Memory B cell (primary cell): ENCODE measurements at regions not wholly inside any gene's neighbourhood (a gene's known extent, or its start where the extent isn't known, plus 50 kb on each side); places are given as distances from the start of the nearest gene placed in this dataset.

ENCODE experiments used
- ATAC-seq: fragments of 150-1000 bp; cut with Tn5 transposase; 2 replicates; pipeline ENCODE4 v1.10.0; 2021; ENCODE audit warnings: low read depth, mild to moderate bottlenecking, moderate library complexity
- DNase-seq, 2 donors: peaks; one replicate each; pipeline ENCODE4 v3.0.0; 2022; ENCODE audit warnings: low spot score in 2 of 2
- H3K27ac Mint-ChIP-seq: one replicate; pipeline ENCODE4 v1.8.0; 2022; ENCODE audit warnings: mild to moderate bottlenecking, moderate library complexity, mixed read lengths
- H3K27me3 Mint-ChIP-seq: one replicate; pipeline ENCODE4 v1.8.0; 2022; ENCODE audit warnings: mixed read lengths
- H3K36me3 Mint-ChIP-seq: one replicate; pipeline ENCODE4 v1.8.0; 2022; ENCODE audit warnings: mild to moderate bottlenecking, mixed read lengths
- H3K4me1 Mint-ChIP-seq: one replicate; pipeline ENCODE4 v1.8.0; 2022; ENCODE audit warnings: mixed read lengths
- H3K4me3 Mint-ChIP-seq: one replicate; pipeline ENCODE4 v1.8.0; 2022; ENCODE audit warnings: mild to moderate bottlenecking, moderate library complexity, mixed read lengths
- H3K9me3 Mint-ChIP-seq: one replicate; pipeline ENCODE4 v1.8.0; 2022; ENCODE audit warnings: mixed read lengths

DNA sequence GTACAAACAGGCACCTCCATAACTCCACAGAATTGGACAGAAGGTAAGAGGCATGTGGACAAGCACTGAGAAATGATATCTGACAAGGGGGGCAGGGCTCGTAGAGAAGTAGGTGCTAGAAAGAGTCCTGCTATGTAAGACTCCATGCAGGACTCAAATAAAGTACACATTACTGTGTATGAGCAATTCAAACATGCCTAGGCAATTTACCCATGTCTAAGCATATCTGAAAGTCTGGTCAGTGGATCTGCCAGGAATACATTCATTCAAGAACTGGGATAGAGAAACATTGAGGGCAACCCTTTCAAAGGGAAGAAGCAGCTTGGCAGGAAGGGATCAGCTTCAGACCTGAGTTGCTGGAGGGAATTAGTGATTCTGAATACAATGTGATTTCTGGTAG, 174.1 kb upstream of the MCTP2 start:
- no peak for ATAC-seq
- H3K27ac Mint-ChIP-seq, result no peak overlapping the region

DNA sequence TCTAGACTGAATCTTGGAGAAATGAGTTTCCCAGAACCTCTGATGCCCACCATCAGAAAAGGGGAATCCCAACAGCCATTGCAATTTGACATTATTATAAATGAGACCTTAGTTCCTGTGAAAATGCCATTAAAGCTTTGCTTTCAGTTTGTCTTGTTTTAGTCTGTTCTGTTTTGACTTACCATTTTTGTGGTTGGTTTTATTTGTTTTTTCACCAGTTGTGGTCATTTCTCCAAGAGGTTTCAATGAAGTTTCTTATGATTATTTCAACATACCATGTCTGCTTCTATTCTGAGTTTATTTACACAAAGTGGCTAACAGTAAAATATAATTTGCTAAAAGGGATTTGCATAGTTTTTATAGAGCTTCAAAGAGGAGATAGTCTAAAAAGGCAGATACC, 175.0 kb upstream of the MCTP2 start:
- Mint-ChIP-seq H3K27me3 (peaks cover 4% of the 10 kb centered on the region), H3K4me1 (peaks cover 3% of the 10 kb centered on the region), H3K36me3 (no peaks in the 10 kb centered on the region), H3K4me3 (no peak overlapping the region), H3K9me3 (peaks cover 3% of the 10 kb centered on the region), H3K27ac (no peak overlapping the region)
- DNase-seq, result no peak
- no peak for ATAC-seq

More for the DNA sequence above, 174.1 kb upstream of the MCTP2 start:
- Mint-ChIP-seq H3K36me3 (no peaks in the 10 kb centered on the region), H3K4me1 (peaks cover 3% of the 10 kb centered on the region), H3K27me3 (peaks cover 6% of the 10 kb centered on the region), H3K4me3 (no peak overlapping the region), H3K9me3 (peaks cover 3% of the 10 kb centered on the region)
- DNase-seq, result no peak

DNA sequence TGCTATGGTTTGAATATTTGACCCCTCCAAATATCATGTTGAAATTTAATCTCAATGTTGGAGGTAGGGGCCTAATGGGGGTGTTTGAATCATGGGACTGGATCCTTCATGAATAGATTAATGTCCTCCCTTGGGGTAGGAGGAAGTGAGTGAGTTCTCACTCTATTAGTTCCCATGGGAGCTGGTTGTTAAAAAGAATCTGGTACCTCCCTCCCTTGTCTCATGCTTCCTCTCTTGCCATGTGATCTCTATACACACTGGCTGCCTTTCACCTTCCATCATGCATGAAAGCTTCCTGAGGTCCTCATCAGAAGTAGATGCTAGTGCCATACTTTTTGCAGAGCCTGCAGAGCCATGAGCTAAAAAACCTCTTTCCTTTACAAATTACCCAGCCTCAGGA, 177.7 kb upstream of the MCTP2 start:
- no peak overlapping the region for H3K4me3 Mint-ChIP-seq
- peaks cover 3% of the 10 kb centered on the region for H3K4me1 Mint-ChIP-seq
- ATAC-seq (no peak), DNase-seq (no peak)
- peaks cover 3% of the 10 kb centered on the region for H3K27me3 Mint-ChIP-seq
- H3K36me3 Mint-ChIP-seq, result no peaks in the 10 kb centered on the region
- H3K27ac Mint-ChIP-seq, result no peak overlapping the region
- peaks cover 3% of the 10 kb centered on the region for H3K9me3 Mint-ChIP-seq

DNA sequence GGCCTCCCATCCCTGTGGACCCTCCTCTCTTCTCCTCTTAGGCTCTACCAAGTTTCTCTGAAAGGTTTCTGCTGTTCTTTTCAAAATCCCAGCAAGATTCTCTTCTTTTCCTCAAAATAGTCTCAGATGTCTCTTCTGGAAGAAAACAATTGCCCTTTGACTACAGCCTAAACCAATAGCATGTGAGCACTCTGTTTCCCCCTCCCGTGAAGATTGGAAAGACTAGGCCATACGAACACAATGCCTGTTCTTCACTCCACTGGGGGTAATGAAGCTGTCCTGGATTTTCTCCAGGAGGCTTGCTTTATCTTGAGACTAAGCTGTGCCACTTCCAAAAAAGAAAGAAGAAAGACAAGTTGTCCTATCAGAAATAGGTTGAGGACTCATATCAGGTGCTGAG, 178.7 kb upstream of the MCTP2 start:
- Mint-ChIP-seq H3K4me1 (peaks cover 3% of the 10 kb centered on the region), H3K4me3 (no peak overlapping the region), H3K9me3 (peaks cover 3% of the 10 kb centered on the region), H3K27ac (no peak overlapping the region), H3K36me3 (no peaks in the 10 kb centered on the region), H3K27me3 (peaks cover 3% of the 10 kb centered on the region)
- ATAC-seq, result no peak
- no peak for DNase-seq

DNA sequence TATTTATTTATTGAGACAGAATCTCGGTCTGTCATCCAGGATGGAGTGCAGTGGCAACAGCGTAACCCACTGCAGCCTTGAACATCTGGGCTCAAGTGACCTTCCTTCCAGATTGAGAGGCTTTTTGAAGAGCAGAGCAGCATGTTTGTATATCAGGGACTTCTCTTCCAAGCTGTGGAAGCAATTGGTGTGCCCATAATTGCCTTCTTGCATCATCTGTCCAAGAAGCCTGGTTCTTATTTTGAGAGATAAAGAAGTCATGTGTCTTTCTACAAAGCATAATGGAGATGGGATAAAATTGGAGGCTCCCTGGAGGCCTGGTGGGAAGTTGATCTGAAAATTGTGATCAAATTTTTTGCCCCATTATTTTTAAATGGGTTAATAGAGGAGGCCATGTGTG, 183.8 kb upstream of the MCTP2 start:
- Mint-ChIP-seq H3K36me3 (no peaks in the 10 kb centered on the region), H3K4me1 (no peaks in the 10 kb centered on the region), H3K27me3 (no peaks in the 10 kb centered on the region), H3K4me3 (no peak overlapping the region), H3K27ac (no peak overlapping the region), H3K9me3 (peaks cover 2% of the 10 kb centered on the region)
- ATAC-seq (no peak), DNase-seq (no peak)

DNA sequence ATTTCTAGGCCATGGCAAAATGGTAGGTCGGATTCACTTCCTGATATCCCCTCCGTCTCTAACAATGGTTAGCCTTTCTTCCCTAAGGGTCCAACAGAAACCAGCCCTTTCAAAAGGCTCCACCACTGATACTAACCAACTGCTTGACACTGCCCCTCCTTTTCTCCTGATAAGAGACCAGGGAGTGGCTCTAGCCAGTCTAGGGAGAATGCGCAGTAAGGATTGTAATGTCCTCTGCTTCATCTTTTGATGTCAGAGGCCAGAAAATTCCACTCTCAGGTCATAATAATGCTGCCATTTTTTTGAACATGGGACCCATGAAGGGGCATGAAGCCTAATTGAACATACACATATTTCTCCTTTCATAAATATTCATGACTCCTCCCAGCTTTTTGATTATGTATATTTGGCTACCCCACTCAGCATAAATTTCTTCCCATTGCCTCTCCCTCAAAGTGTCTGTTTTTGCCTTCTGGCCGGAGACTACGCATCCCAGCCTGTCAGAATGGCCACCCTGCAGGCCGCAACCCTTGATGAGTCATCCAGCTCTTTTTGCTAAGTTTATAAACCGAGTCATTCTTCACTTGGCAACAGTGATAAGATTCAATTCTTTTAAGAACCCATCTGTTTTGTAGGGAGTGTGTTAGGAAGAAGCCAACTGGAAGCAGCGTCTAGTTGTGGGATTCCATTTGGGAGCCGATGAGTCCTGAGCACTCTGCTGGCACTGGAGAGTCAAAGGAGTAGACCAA, 189.0 kb upstream of the MCTP2 start:
- Mint-ChIP-seq H3K27me3 (no peaks in the 10 kb centered on the region), H3K9me3 (peaks cover 2% of the 10 kb centered on the region), H3K27ac (no peak overlapping the region), H3K4me3 (no peak overlapping the region), H3K4me1 (no peaks in the 10 kb centered on the region), H3K36me3 (no peaks in the 10 kb centered on the region)
- DNase-seq (no peak), ATAC-seq (no peak)

DNA sequence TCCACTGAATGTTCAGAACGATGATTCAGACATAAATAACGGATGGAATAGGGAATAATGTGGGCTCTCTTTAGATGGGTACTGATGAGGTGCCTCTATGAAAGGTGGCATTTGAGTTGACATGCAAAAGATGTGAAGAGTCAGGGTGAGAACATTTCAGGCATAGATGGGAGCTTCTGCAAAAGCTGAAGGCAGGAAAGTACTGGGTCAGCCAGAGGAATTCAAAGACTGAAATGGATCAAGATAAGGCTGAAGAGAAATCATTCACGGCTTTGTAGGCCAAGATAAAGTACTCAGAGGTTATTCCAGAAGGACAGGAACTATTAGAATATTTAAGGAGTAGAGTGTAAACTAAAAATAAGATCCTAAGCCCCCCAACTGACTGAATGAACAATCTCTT, 189.6 kb upstream of the MCTP2 start:
- no peaks in the 10 kb centered on the region for H3K4me1 Mint-ChIP-seq
- H3K27ac Mint-ChIP-seq, result no peak overlapping the region
- H3K27me3 Mint-ChIP-seq, result no peaks in the 10 kb centered on the region
- ATAC-seq (no peak), DNase-seq (no peak)
- H3K36me3 Mint-ChIP-seq, result no peaks in the 10 kb centered on the region
- peaks cover 2% of the 10 kb centered on the region for H3K9me3 Mint-ChIP-seq
- no peak overlapping the region for H3K4me3 Mint-ChIP-seq

DNA sequence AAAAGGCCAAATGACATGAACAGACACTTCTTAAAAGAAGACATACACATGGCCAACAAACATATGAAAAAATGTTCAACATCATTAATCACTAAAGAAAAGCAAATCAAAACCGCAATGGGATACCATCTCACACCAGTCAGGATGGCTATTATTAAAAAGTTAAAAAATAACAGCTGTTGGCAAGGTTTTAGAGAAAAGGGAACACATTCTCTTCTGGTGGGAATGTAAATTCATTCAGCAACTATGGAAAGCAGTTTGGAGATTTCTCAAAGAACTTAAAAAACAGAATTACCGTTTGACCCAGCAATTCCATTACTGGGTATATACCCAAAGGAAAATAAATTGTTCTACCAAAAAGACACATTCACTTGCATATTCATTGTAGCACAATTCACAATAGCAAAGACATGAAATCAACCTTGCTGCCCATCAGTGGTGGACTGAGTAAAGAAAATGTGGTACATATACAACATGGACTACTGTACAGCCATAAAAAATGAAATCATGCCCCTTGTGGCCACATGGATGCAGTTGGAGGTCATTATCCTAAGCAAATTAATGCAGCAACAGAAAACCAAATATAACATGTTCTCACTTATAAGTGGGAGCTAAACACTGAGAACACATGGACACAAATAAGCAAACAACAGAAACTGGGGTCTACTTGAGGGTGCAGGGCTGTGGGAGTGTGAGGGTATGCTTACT, 190.7 kb upstream of the MCTP2 start:
- DNase-seq (no peak), ATAC-seq (no peak)
- Mint-ChIP-seq H3K36me3 (no peaks in the 10 kb centered on the region), H3K9me3 (peaks cover 2% of the 10 kb centered on the region), H3K4me3 (no peak overlapping the region), H3K27ac (no peak overlapping the region), H3K27me3 (peaks cover 2% of the 10 kb centered on the region), H3K4me1 (no peaks in the 10 kb centered on the region)

DNA sequence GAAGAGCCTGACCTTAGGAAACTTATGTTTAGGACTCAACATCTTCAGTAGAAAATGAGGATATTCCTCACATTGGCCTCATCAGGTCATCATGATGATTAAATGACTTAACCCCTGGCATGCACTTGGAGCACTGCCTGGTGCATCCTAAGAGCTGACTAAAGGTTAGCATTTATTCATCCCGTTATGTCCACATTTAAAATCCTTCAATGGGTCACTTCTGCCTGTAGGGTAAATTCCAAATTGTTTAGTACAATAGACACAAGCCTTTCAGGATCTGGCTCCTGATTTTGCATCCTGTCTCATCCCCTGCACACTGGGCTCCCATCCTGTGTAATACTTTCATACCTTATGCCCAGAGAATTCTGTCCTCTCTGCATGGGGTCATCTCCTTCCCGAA, 195.2 kb upstream of the MCTP2 start:
- Mint-ChIP-seq H3K4me1 (no peaks in the 10 kb centered on the region), H3K4me3 (no peak overlapping the region), H3K27me3 (peaks cover 4% of the 10 kb centered on the region), H3K9me3 (no peaks in the 10 kb centered on the region), H3K36me3 (no peaks in the 10 kb centered on the region), H3K27ac (no peak overlapping the region)
- DNase-seq, result no peak
- ATAC-seq, result no peak

DNA sequence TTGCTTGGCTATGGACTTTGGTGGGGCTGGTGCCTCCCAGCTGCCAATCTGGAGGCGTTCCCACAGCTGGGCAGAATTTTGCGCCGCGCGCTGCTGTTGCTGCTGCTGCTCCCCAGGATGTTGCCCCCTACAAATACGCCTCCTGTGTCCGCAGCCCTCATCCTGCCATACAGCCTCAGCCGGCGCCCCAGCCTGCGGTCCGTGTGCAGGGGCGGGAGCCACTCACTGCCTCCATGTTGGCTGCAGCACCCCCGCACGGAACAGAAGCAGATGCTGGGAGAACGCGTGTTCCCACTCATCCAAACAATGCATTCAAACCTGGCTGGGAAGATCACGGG, 197.7 kb upstream of the MCTP2 start:
- no peak for DNase-seq
- H3K27ac Mint-ChIP-seq, result no peak overlapping the region
- H3K36me3 Mint-ChIP-seq, result no peaks in the 10 kb centered on the region
- ATAC-seq, result no peak
- no peaks in the 10 kb centered on the region for H3K9me3 Mint-ChIP-seq
- H3K27me3 Mint-ChIP-seq, result peaks cover 4% of the 10 kb centered on the region
- no peaks in the 10 kb centered on the region for H3K4me1 Mint-ChIP-seq
- no peak overlapping the region for H3K4me3 Mint-ChIP-seq

DNA sequence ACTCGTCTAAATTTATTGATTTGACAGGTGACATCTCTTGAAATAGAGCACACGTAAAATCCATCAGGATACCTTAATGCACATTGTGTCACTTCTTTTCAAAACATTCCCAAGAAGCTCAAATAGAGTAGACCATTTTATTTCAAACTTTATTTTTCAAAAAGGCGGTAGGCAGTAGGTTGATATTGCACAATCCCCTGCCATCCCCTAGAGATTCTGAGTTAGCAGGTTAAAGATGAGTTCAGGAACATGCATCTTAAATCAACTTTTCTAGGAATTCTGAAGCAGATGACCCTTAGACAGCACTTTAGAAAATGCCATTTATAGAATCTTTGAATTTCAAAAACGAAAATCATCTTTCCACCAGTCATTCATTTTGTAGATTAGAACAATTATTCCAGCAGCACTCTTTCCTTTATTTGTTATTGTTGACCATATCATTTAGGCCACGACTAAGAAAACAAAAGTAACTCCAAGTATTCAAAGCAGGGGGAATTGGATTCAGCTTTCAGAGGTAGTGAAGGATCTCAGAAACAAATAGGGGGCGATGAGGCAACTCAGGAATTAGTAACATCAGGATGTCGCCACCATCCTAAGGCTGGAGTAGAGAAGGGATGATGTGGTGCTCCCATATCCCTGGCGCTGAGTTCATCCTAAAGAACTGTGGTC, 198.2 kb upstream of the MCTP2 start:
- no peak for ATAC-seq
- DNase-seq, result no peak
- H3K4me3 Mint-ChIP-seq, result no peak overlapping the region
- H3K27ac Mint-ChIP-seq, result no peak overlapping the region
- H3K27me3 Mint-ChIP-seq, result peaks cover 7% of the 10 kb centered on the region
- no peaks in the 10 kb centered on the region for H3K9me3 Mint-ChIP-seq
- no peaks in the 10 kb centered on the region for H3K4me1 Mint-ChIP-seq
- H3K36me3 Mint-ChIP-seq, result no peaks in the 10 kb centered on the region

DNA sequence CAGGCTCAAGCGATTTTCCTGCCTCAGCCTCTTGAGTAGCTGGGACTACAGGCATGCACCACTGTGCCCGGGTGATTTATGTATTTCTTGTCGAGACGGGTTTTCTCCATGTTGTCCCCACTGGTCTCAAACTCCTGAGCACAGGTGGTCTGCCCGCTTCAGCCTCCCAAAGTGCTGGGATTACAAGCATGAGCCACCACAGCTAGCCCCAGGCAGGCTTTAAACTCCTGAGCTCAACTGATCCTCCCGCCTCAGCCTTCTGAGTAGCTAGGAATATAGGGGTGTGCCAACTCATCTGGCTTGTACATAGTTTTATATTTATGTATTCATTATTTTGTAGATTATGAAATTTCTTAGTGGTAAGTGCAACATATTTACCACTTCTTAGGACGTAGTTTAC, 198.8 kb upstream of the MCTP2 start:
- no peak overlapping the region for H3K4me3 Mint-ChIP-seq
- no peaks in the 10 kb centered on the region for H3K4me1 Mint-ChIP-seq
- no peak for ATAC-seq
- H3K27ac Mint-ChIP-seq, result no peak overlapping the region
- no peaks in the 10 kb centered on the region for H3K36me3 Mint-ChIP-seq
- H3K9me3 Mint-ChIP-seq, result no peaks in the 10 kb centered on the region
- peaks cover 7% of the 10 kb centered on the region for H3K27me3 Mint-ChIP-seq
- no peak for DNase-seq

DNA sequence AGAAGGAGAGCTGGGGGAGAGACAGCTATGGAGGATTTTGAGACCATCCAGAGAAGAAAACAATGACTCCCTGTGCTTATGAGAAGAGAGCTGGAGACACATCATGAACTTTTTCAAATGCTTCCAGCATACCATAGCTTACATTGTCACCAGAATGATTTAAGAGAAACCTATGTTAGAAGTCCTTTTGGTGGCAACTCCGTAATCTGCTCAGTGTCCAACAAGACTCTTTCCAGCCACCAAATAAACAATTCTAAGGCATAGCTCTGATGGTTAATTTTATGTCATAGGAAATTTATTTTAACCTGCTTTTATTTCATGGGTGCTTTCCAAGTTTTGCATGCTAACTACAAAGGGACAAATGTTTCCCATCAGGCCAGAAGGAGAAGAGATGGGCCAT, 200.3 kb upstream of the MCTP2 start:
- Mint-ChIP-seq H3K4me1 (no peaks in the 10 kb centered on the region), H3K36me3 (no peaks in the 10 kb centered on the region), H3K9me3 (no peaks in the 10 kb centered on the region), H3K4me3 (no peak overlapping the region), H3K27ac (no peak overlapping the region), H3K27me3 (peaks cover 5% of the 10 kb centered on the region)
- no peak for ATAC-seq
- DNase-seq, result no peak

DNA sequence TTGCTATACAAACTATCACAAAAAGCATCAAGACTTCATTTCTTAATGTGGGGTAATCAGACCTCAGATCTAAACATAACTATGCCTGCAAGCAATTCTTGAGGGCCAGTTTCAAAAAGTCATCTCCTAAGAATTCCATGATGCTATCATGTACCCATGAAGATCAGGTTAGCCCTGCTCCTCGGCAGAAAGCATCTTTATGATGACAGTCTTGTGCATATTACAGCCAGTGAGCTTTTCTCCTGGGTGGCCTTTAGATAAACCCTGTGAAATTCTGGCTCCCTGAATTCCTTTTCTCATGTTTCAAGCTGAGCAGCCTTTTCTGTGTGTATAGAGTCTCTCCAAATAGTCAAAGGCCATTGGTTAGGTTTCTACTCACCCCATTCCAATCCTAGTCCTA, 201.9 kb upstream of the MCTP2 start:
- H3K9me3 Mint-ChIP-seq, result no peaks in the 10 kb centered on the region
- DNase-seq (no peak), ATAC-seq (no peak)
- no peaks in the 10 kb centered on the region for H3K36me3 Mint-ChIP-seq
- peaks cover 7% of the 10 kb centered on the region for H3K27me3 Mint-ChIP-seq
- H3K4me1 Mint-ChIP-seq, result no peaks in the 10 kb centered on the region
- no peak overlapping the region for H3K4me3 Mint-ChIP-seq
- H3K27ac Mint-ChIP-seq, result no peak overlapping the region
